BE2C (cell line): ENCODE measurements at regions not wholly inside any gene's neighbourhood (a gene's known extent, or its start where the extent isn't known, plus 50 kb on each side); places are given as distances from the start of the nearest gene placed in this dataset.

Source experiments
- DNase-seq: peaks from one replicate; pipeline ENCODE4 v3.0.0-alpha.2; 2020
- H3K27me3 ChIP-seq: fragments of 250-450 bp; sonication (Bioruptor Pico); 2 replicates; pipeline ENCODE4 v1.5.1; 2020; ENCODE audit warnings: mild to moderate bottlenecking
- H3K36me3 ChIP-seq: fragments of 250-450 bp; sonication (Bioruptor Pico); 2 replicates; pipeline ENCODE4 v1.5.1; 2020; ENCODE audit warnings: mild to moderate bottlenecking
- H3K4me1 ChIP-seq: fragments of 250-450 bp; sonication (Bioruptor Pico); 2 replicates; pipeline ENCODE4 v1.5.1; 2020
- H3K4me3 ChIP-seq: 2 replicates; pipeline ENCODE4 v1.5.1; 2011; ENCODE audit warnings: low read depth, low read length
- H3K9me3 ChIP-seq: fragments of 250-450 bp; sonication (Bioruptor Pico); 2 replicates; pipeline ENCODE4 v1.5.1; 2020
- TF ChIP-seq, protein P1 (sequence below): IDR thresholded peaks from 2 replicates; pipeline ENCODE4 v1.5.1; 2012; ENCODE audit warnings: mild to moderate bottlenecking, low read depth, low read length

- no peaks in the 10 kb centered on the region for H3K36me3 ChIP-seq
- no peaks in the 10 kb centered on the region for H3K27me3 ChIP-seq
- no peak overlapping the region for H3K4me3 ChIP-seq
- DNase-seq: no peak
- no peaks in the 10 kb centered on the region for H3K9me3 ChIP-seq
- H3K4me1 ChIP-seq: no peaks in the 10 kb centered on the region
- TF ChIP-seq, protein P1, sequence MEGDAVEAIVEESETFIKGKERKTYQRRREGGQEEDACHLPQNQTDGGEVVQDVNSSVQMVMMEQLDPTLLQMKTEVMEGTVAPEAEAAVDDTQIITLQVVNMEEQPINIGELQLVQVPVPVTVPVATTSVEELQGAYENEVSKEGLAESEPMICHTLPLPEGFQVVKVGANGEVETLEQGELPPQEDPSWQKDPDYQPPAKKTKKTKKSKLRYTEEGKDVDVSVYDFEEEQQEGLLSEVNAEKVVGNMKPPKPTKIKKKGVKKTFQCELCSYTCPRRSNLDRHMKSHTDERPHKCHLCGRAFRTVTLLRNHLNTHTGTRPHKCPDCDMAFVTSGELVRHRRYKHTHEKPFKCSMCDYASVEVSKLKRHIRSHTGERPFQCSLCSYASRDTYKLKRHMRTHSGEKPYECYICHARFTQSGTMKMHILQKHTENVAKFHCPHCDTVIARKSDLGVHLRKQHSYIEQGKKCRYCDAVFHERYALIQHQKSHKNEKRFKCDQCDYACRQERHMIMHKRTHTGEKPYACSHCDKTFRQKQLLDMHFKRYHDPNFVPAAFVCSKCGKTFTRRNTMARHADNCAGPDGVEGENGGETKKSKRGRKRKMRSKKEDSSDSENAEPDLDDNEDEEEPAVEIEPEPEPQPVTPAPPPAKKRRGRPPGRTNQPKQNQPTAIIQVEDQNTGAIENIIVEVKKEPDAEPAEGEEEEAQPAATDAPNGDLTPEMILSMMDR: no peak
Observed at GRCh38 chr9:25377039-25377438, 301.2 kb downstream of the TUSC1 start.

DNA sequence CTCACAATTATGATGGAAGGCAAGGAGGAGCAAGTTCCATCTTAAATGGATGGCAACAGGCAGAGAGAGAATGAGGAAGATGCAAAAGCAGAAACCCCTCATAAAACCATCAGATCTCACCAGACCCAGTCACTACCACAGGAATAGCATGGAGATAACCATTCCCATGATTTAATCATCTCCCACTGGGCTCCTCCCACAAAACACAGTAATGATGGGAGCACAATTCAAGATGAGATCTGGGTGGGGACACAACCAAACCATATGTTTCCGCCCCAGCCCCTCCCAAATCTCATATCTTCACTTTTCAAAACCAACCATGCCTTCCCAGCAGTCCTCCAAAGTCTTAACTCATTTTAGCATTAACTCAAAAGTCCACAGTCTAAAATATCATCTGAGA is 304.0 kb downstream of the TUSC1 start:
- no peak for DNase-seq
- no peaks in the 10 kb centered on the region for H3K27me3 ChIP-seq
- H3K4me1 ChIP-seq: no peaks in the 10 kb centered on the region
- no peaks in the 10 kb centered on the region for H3K36me3 ChIP-seq
- no peaks in the 10 kb centered on the region for H3K9me3 ChIP-seq
- TF ChIP-seq, protein P1: no peak
- no peak overlapping the region for H3K4me3 ChIP-seq

GRCh38 chr9:25366906-25367305 is 311.3 kb downstream of the TUSC1 start:
- H3K4me3 ChIP-seq: no peak overlapping the region
- H3K36me3 ChIP-seq: no peaks in the 10 kb centered on the region
- TF ChIP-seq, protein P1: no peak
- H3K9me3 ChIP-seq: no peaks in the 10 kb centered on the region; the same call in 1 of the 2 replicates
- H3K27me3 ChIP-seq: no peaks in the 10 kb centered on the region
- DNase-seq: no peak
- H3K4me1 ChIP-seq: no peaks in the 10 kb centered on the region

GRCh38 chr9:25353783-25354182 is 324.5 kb downstream of the TUSC1 start:
- Histone ChIP-seq H3K9me3 (no peaks in the 10 kb centered on the region), H3K36me3 (no peaks in the 10 kb centered on the region), H3K27me3 (no peaks in the 10 kb centered on the region), H3K4me1 (no peaks in the 10 kb centered on the region), H3K4me3 (no peak overlapping the region)
- no peak for DNase-seq
- TF ChIP-seq, protein P1: no peak

DNA sequence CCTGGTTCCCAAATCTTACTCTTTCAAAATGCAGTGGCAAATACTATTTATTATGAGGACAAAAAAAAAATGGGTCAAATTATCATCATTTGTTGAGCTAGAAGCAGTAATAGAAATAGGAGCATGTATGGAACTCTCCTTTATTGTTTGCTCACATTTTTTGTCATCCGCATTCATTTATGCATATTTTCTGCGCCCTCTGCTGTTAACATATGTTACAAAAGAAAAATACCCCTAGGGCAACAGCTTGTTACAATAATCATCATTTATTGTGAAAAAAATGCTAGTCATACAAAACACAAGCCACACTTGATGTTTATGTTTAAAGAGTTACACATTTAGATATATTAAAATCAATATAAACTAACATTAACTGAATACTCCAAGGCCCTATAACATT is 328.2 kb downstream of the TUSC1 start:
- H3K36me3 ChIP-seq: no peaks in the 10 kb centered on the region
- H3K27me3 ChIP-seq: no peaks in the 10 kb centered on the region
- no peaks in the 10 kb centered on the region for H3K9me3 ChIP-seq
- TF ChIP-seq, protein P1: peak; percentile 46
- H3K4me3 ChIP-seq: no peak overlapping the region
- no peak for DNase-seq
- H3K4me1 ChIP-seq: no peaks in the 10 kb centered on the region

DNA sequence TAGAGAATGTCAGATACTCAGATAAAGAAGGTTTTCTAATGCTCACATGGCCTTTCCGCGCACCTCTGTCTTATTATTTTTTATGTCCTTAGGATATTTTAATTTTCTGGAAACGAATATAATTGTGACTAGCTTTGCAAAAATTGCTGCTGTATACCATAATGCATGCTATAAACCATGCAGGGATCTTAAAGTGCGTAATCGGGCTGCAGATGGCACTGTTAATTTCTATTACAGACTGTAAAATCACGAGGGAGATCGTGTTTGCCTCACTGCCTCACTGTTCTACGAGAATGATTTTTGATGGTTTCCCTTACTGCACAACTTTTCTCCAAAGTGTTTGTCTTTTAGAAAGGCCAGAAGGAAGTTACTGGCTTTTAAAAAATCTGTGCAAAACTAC is 356.1 kb downstream of the TUSC1 start:
- no peak overlapping the region for H3K4me3 ChIP-seq
- TF ChIP-seq, protein P1: no peak

More for the DNA sequence above, 356.1 kb downstream of the TUSC1 start:
- Histone ChIP-seq H3K4me1 (no peaks in the 10 kb centered on the region), H3K36me3 (no peaks in the 10 kb centered on the region), H3K9me3 (no peaks in the 10 kb centered on the region), H3K27me3 (no peaks in the 10 kb centered on the region)
- no peak for DNase-seq
